ENCODE measurements at regions not wholly inside any gene's neighbourhood (a gene's known extent, or its start where the extent isn't known, plus 50 kb on each side); places are given as distances from the start of the nearest gene placed in this dataset.

- Mint-ChIP-seq H3K9me3 (peaks cover 17% of the 10 kb centered on the region), H3K27me3 (peaks cover 22% of the 10 kb centered on the region), H3K27ac (no peak overlapping the region), H3K4me1 (ENCODE audit: unreplicated experiment) (no peaks in the 10 kb centered on the region), H3K36me3 (no peaks in the 10 kb centered on the region), H3K4me3 (no peak overlapping the region)
- DNase-seq (ENCODE audit: extremely low spot score, unreplicated experiment): no peak
- TF ChIP-seq, protein P1, sequence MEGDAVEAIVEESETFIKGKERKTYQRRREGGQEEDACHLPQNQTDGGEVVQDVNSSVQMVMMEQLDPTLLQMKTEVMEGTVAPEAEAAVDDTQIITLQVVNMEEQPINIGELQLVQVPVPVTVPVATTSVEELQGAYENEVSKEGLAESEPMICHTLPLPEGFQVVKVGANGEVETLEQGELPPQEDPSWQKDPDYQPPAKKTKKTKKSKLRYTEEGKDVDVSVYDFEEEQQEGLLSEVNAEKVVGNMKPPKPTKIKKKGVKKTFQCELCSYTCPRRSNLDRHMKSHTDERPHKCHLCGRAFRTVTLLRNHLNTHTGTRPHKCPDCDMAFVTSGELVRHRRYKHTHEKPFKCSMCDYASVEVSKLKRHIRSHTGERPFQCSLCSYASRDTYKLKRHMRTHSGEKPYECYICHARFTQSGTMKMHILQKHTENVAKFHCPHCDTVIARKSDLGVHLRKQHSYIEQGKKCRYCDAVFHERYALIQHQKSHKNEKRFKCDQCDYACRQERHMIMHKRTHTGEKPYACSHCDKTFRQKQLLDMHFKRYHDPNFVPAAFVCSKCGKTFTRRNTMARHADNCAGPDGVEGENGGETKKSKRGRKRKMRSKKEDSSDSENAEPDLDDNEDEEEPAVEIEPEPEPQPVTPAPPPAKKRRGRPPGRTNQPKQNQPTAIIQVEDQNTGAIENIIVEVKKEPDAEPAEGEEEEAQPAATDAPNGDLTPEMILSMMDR (conservative IDR thresholded peaks at IDR 0.05): no peak
Measured at GRCh38 chr9:84111726-84112125, 131.1 kb downstream of the RMI1 start.

GRCh38 chr9:84121991-84122523, 141.5 kb downstream of the RMI1 start:
- no peak for DNase-seq (ENCODE audit: extremely low spot score, unreplicated experiment)
- Mint-ChIP-seq H3K4me3 (no peak overlapping the region), H3K4me1 (ENCODE audit: unreplicated experiment) (peaks cover 23% of the 10 kb centered on the region), H3K27me3 (peaks cover 2% of the 10 kb centered on the region), H3K9me3 (peaks cover 1% of the 10 kb centered on the region), H3K27ac (no peak overlapping the region), H3K36me3 (no peaks in the 10 kb centered on the region)
- TF ChIP-seq, protein P1 (conservative IDR thresholded peaks at IDR 0.05): no peak

DNA sequence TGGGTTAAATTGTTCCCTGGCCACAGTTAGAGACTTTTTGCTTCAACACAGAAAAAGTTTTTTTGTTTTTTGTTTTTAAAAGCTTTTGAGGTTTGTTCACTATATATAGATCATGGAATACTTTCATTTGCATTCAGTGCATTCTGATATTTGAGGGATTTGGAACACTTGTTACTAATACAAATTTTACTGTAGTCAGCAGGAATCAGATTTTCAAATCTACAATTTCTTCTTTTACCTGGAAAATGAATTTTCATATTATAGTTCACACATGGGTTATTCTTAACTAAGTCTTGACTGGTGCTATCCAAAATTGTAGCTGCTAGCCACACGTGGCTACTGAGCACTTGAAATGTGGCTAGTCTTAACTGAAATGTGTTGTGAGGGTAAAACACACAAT, 142.0 kb downstream of the RMI1 start:
- Mint-ChIP-seq H3K27ac (no peak overlapping the region), H3K9me3 (no peaks in the 10 kb centered on the region), H3K36me3 (no peaks in the 10 kb centered on the region), H3K4me1 (ENCODE audit: unreplicated experiment) (peaks cover 23% of the 10 kb centered on the region), H3K27me3 (peaks cover 2% of the 10 kb centered on the region), H3K4me3 (no peak overlapping the region)
- DNase-seq (ENCODE audit: extremely low spot score, unreplicated experiment): no peak
- TF ChIP-seq, protein P1 (conservative IDR thresholded peaks at IDR 0.05): no peak

DNA sequence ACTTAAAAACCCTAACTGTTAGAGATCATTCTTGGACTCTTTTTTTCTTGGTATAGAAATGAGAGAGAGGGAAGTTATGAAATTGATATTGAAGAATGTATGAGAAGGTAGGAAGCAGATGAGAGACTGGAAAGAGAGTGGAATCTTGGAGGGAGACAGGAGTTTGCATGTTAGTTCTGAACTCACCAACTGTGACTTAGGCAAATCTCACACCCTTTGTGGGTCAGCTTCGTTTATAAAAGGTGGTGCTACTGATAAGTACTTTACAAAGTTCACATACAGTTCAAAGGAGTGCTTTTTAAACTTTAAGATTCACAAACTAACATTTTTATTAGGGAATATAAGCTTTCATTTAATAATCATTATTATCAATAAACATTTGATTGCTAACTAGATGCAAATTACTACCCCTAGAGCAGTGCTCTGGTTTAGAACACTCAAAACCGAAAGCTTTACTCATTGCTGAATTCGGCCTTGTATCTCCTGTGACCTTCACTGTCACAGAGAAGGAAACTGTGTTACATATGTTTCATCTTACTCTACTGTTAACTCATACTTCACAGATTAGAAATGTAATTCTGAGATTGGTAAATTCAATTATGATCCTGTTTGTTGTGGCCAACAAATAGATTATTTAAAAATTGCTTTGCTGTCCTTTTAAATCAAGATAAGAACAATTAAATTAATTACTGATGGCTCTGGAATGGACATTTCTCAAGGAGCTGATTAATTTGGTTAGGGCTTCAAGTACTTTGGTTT, 143.2 kb downstream of the RMI1 start:
- H3K4me3 Mint-ChIP-seq: no peak overlapping the region
- no peaks in the 10 kb centered on the region for H3K36me3 Mint-ChIP-seq
- TF ChIP-seq, protein P1 (conservative IDR thresholded peaks at IDR 0.05): no peak
- H3K4me1 Mint-ChIP-seq (ENCODE audit: unreplicated experiment): peaks cover 23% of the 10 kb centered on the region
- no peaks in the 10 kb centered on the region for H3K9me3 Mint-ChIP-seq
- H3K27me3 Mint-ChIP-seq: no peaks in the 10 kb centered on the region
- DNase-seq (ENCODE audit: extremely low spot score, unreplicated experiment): no peak
- H3K27ac Mint-ChIP-seq: no peak overlapping the region

DNA sequence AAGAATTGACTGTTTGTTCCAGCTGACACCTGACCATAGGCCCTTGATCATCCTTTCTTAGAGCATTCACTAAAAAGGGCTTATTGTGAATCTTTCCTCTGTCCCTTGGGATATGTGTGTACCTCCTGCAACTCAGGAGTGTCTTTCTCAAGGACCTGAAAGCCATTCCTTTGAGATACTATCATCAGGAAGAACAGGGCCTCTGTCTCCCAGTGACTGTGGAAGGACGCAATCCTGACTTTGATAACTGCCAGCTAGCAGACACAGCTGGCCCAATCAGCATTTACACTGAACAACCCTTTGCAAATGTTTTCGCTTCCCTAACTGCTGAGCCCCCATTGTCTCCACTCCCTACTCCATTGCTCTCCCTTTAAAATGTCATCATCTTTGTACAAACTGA, 144.4 kb downstream of the RMI1 start:
- TF ChIP-seq, protein P1 (conservative IDR thresholded peaks at IDR 0.05): no peak
- no peaks in the 10 kb centered on the region for H3K9me3 Mint-ChIP-seq
- H3K4me3 Mint-ChIP-seq: no peak overlapping the region

More for the DNA sequence above, 144.4 kb downstream of the RMI1 start:
- peaks cover 23% of the 10 kb centered on the region for H3K4me1 Mint-ChIP-seq (ENCODE audit: unreplicated experiment)
- H3K27me3 Mint-ChIP-seq: no peaks in the 10 kb centered on the region
- no peak overlapping the region for H3K27ac Mint-ChIP-seq
- H3K36me3 Mint-ChIP-seq: no peaks in the 10 kb centered on the region
- DNase-seq (ENCODE audit: extremely low spot score, unreplicated experiment): no peak

Measured in type B pancreatic cell (in vitro differentiated cells).